RCC 7860 (cell line): ENCODE measurements at regions not wholly inside any gene's neighbourhood (a gene's known extent, or its start where the extent isn't known, plus 50 kb on each side); places are given as distances from the start of the nearest gene placed in this dataset.
"Not testable (repeated sequence)": the region's sequence is repeated elsewhere in the genome, so short reads cannot be mapped to it uniquely, and the experiment has no call there.

Experiments
- DNase-seq: peaks from one replicate; pipeline ENCODE4 v3.0.0-alpha.2; 2015; ENCODE audit warnings: low spot score
- FAIRE-seq: peaks from 2 replicates; lab custom pipeline; 2012; peaks lifted over from hg19 to GRCh38; lab: Jason Lieb, UNC

DNA sequence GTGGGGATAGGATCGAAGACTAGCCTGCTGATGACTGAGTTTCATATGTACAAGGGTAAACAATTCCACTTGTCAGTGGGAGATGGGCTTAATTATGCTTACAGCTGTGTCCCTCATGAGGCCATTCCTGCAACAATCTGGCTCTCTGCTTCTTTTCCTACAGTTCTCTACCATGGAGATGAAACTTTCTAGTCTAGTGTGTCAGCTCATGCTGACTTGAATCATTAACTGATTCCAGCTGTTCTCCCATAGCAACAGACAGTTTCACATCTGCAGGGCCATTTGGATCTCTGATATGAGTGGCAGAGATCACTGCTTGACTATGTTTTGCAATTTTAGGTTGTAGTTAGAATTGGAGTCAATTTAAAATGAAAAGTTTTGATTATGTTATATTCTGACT, 1251.7 kb upstream of the RAG2 start:
- FAIRE-seq = no peak
- DNase-seq = no peak

DNA sequence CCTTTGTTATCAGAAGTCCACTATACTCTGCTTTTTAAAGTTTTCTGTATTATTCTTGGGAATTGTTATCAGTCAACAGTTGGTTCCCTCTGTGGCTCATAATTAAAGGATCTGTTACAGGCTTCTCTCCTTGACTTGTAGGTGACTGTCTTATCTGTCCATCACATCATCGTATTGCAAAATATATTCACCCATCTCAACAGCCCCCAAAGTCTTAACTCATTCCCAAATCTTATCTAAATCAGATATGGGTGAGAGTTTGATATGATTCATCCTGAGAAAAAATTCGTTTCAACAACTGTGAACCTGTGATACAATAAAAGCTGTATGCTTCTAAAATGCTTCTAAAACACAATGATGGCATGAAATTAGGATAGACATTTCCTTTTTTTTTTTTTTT, 1245.6 kb upstream of the RAG2 start:
- FAIRE-seq = no peak
- DNase-seq = no peak

- no peak for FAIRE-seq
- no peak for DNase-seq
Observed at GRCh38 chr11:37841016-37841415, 1243.0 kb upstream of the RAG2 start.

DNA sequence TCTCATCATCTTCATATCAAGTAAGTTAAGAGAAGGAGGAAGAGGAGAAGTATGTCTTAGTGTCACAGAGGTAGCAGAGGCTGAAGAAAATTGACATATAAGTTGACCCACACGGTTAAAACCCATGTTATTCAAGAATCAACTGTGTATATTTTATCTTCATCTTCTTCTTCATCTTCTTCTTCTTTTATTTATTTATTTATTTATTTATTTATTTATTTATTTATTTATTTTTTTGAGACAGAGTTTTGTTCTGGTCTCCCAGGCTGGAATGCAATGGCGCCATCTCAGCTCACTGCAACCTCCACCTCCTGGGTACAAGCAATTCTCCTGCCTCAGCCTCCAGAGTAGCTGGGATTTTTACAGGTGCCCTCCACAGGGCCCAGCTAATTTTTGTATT, 1242.3 kb upstream of the RAG2 start:
- DNase-seq, FAIRE-seq: not testable (repeated sequence)

DNA sequence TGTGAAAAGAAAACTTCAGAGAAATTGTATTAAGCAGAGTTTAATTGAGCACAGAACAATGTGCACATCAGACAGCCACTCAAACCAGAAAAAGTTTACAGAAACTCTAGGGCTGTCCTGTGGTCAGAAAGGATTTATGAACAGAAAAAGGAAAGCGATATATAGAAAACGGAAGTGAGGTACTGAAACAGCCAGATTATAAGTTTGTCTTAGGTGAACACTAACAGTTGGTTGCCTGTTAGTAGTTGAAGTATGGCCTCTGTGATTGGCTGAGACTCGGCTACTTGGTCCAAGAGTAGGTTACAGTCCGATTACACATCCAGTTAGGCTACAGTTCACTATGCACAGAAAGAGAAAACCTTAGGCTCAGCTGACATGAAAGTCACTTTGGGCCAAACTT, 1232.5 kb upstream of the RAG2 start:
- FAIRE-seq = no peak
- no peak for DNase-seq

DNA sequence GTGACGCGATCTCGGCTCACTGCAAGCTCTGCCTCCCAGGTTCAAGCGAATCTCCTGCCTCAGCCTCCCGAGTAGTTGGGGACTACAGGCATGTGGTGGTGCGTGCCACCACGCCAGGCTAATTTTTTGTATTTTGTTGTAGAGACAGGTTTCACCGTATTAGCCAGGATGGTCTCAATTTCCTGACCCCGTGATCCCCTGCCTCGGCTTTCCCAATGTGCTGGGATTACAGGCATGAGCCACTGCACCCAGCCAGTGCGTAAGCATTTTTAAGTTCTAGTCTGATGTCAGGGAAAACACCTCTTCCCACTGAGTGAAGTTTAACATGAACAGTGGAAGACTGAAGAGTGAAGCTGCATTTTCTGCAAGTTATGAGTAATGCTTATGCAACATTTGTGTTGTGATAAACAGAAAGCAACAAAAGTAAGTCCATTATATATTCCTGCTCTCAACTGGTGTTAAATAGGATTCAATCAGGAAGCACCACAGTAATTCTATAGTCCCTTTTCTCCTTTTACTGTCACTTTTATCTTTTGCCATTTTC, 1219.8 kb upstream of the RAG2 start:
- FAIRE-seq (no peak), DNase-seq (no peak)

DNA sequence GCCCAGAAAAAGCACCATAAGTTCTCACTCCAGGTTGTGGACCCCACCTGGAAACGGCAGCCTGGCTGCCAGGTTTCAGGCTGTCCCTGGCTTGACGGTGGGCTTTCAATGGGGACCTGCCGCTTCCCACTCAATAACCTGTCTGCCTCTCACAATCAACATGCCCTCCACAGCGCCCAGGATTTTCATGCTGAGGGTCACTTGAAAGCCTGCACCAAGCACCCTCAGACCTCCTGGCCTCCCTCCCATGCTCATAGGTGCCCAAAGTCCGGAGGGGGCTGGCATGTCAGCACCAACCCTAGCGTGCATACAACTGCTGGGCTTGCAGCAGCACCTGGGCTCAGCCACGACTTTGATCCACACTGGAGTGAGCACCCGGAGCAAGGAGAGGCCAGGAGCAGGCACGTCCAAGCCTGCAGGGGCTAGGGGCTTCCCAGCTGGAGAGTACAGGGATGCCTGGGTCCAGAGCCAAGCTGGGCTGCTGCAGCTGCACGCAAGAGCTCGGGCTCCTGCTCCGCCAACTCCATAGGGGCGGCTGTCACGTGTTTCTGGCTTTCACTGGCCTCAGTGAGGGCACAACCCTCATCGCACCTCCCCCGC, 1214.3 kb upstream of the RAG2 start:
- no peak for DNase-seq
- FAIRE-seq = no peak

DNA sequence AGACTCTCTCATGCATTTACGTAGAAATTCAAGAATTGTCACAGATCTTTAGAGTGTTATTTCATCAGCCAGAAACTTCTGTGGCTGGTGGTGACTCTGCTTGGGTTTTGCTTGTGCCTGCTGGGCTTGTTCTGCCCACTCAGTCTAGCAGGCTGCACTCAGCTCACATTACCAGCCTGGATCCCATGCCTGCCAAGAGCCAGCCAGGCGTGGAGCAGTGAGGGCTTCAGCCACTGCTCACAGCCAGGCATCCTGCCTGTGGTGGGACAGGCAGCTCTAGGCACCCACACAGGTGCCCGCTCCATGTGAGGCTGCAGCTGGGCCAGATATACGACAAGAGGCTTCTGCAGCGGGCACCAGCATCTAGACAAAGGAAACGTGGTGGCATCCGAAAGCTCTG, 1213.3 kb upstream of the RAG2 start:
- FAIRE-seq (no peak), DNase-seq (no peak)

- DNase-seq (no peak), FAIRE-seq (no peak)
Observed at GRCh38 chr11:37804666-37805065, 1206.6 kb upstream of the RAG2 start.

GRCh38 chr11:37788141-37788877, 1190.3 kb upstream of the RAG2 start:
- FAIRE-seq (peak; percentile 78), DNase-seq (peak; percentile 86)

GRCh38 chr11:37786214-37786755, 1188.2 kb upstream of the RAG2 start:
- peak; percentile 40 for DNase-seq
- FAIRE-seq = peak; percentile 58

DNA sequence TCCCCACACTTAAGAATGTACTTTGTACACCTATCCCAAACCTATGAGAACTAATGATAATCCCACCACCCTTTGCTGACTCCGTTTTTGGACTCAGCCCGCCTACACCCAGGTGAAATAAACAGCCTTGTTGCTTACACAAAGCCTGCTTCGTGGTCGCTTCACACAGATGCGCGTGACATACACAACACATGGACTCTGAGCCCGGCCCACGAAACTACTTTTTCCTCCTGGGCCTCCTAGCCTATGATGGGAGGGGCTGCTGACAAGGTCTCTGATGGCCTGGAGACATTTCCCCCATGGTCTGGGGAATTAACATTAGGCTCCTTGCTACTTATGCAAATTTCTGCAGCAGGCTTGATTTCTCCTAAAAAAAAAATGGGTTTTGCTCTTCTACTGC, 1176.4 kb upstream of the RAG2 start:
- FAIRE-seq (no peak), DNase-seq (no peak)

DNA sequence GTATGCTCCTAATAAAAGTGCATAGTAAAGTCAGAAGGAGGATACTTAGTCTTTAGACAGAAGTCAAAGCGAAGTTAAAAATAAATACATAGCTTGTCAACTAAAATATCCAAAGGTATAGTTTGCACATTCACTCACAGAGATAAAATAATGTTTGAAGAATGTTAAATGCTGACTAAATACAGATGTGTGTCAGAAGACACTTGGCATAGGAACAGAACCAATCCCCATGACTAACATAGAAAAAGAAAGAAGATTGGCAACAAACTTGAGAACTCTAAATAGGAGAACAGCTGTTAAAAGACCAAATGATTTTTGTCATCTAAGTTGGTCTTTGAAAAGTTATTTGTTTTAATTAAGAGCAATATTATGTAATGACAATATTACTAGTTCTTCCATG, 1172.1 kb upstream of the RAG2 start:
- no peak for FAIRE-seq

DNA sequence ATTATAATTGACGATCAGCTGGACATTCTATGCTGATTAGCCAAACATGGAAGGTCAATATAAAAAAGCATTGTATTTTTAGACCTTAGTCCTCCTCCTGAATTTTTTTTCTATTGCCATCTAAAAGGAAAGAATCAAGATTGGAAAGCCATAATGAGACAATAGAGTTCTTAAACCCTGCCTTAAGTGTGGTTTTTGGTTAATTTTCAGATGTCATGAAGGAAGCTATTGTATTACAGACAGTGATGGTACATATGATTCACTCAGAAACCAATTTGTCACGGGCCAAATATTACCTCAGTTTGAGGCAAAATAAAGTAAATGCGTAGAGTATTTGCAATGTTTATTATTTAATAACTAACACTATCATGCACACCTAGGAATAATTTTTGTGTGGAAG, 1164.0 kb upstream of the RAG2 start:
- DNase-seq (no peak), FAIRE-seq (no peak)

More for the DNA sequence above, 1172.1 kb upstream of the RAG2 start:
- no peak for DNase-seq

DNA sequence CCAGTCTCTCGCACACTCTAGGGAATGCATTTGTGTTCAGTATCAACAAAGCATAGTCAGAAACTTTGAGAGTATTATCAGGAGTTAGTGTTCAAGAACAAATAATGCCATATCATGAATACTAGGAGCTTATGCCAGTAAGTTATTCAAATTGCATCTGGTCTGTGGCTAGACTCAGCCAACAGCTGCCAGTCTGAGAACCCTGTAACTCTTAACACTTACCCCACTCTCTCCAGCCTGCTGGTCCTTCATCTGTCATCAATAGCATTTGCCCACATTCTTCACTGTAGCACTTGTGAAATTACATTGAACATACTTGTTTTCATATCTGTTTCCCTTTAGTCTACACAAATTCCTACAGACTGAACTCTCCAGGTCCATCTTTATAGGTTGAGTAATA, 1157.5 kb upstream of the RAG2 start:
- DNase-seq = no peak
- no peak for FAIRE-seq

DNA sequence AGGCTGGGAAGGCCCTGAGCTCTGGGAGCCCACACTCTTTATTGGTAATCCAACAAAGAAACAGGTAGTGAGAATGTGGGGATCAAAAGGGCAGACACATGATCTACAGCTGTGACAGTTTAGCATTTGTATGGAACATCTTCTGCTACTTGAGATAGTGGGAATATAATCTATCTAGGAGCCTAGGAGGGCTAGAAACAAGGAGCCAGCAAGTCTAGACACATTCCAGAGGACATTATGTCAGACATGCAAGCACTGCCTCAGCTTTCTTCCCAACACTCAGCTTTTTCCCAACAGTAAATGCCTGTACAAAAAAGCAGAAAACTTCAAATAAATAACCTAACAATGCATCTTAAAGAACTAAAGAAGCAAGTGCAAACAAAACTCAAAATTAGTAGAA, 1150.6 kb upstream of the RAG2 start:
- no peak for FAIRE-seq
- DNase-seq = no peak

GRCh38 chr11:37747121-37747520, 1149.1 kb upstream of the RAG2 start:
- DNase-seq (no peak), FAIRE-seq (no peak)

- DNase-seq (no peak), FAIRE-seq (no peak)
Observed at GRCh38 chr11:37727371-37727770, 1129.3 kb upstream of the RAG2 start.

GRCh38 chr11:37724315-37724714, 1126.3 kb upstream of the RAG2 start:
- DNase-seq = no peak
- FAIRE-seq = no peak

- no peak for DNase-seq
- no peak for FAIRE-seq
Observed at GRCh38 chr11:37721485-37721884, 1123.4 kb upstream of the RAG2 start.

- DNase-seq (no peak), FAIRE-seq (no peak)
Observed at GRCh38 chr11:37718431-37718999, 1120.5 kb upstream of the RAG2 start.

DNA sequence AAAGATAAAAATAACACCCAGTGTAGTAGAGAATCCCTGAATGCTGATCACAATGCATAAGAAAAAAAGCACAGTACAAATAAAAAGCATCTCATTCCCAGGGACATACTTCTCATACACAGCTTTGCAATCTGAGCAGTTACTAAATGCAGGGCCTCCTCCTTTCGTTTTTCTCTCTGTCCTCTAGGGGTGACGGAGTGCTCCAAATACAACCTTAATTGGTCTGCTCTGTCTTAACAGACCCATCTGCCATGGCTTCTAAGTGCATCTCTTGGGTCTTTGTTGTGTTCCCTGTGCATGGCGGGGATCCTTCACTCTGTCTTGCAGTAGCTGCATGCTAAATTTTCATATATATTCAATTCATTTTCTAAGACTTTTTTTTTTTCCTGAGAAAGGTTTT, 1114.2 kb upstream of the RAG2 start:
- FAIRE-seq (no peak), DNase-seq (no peak)
